ACC112 (cell line): ENCODE measurements at regions not wholly inside any gene's neighbourhood (a gene's known extent, or its start where the extent isn't known, plus 50 kb on each side); places are given as distances from the start of the nearest gene placed in this dataset.

ENCODE experiments used
- H2AFZ ChIP-seq: fragments of 200-600 bp; sonication (generic); one replicate; pipeline ENCODE4 v1.6.0; 2017; ENCODE audit warnings: antibody characterized with exemption, low read length; ENCODE audit not compliant: unreplicated experiment
- H3K27ac ChIP-seq: fragments of 200-600 bp; sonication (generic); 2 replicates; pipeline ENCODE4 v1.5.1; 2014; ENCODE audit warnings: low read depth, mild to moderate bottlenecking, antibody characterized with exemption, low read length, moderate library complexity
- H3K27me3 ChIP-seq: fragments of 200-600 bp; sonication (generic); 2 replicates; pipeline ENCODE4 v1.6.1; 2014; ENCODE audit warnings: mild to moderate bottlenecking, antibody characterized with exemption, low read length, moderate library complexity, mixed read lengths; ENCODE audit not compliant: insufficient read depth
- H3K36me3 ChIP-seq: fragments of 200-600 bp; sonication (generic); 2 replicates; pipeline ENCODE4 v1.6.1; 2016; ENCODE audit warnings: mild to moderate bottlenecking, antibody characterized with exemption, low read length, moderate library complexity, mixed read lengths; ENCODE audit not compliant: insufficient read depth
- H3K4me1 ChIP-seq: fragments of 200-600 bp; sonication (generic); one replicate; pipeline ENCODE4 v1.6.1; 2016; ENCODE audit warnings: low read length, mixed read lengths; ENCODE audit not compliant: insufficient read depth, unreplicated experiment, control insufficient read depth
- H3K4me3 ChIP-seq: fragments of 200-600 bp; sonication (generic); 2 replicates; pipeline ENCODE4 v1.5.1; 2014; ENCODE audit warnings: mild to moderate bottlenecking, low read depth, low read length
- H3K79me2 ChIP-seq: fragments of 200-600 bp; sonication (generic); one replicate; pipeline ENCODE4 v1.6.0; 2016; ENCODE audit warnings: low read length; ENCODE audit not compliant: control insufficient read depth, unreplicated experiment, insufficient read depth

DNA sequence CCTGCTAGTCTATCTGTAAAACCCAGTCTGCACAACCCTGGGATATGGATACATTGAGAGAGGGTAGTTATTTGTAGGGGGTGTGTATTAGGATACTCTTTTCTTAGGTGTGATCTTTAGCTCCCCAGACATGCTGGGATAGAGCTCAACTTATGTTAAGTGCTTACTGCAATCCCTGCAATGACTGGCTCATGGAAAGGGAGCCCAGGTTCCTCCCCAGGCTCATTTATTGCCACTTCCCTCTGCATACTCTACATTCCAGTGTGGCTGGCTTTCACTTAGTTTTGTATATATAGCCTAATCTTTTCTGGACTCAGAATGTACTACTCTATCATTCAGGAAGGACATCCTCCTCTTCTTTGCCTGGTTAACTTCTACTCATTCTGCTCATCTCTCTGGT lies 172.0 kb downstream of the SYT10 start:
- Histone ChIP-seq H3K27me3 (no peaks in the 10 kb centered on the region), H3K27ac (no peak overlapping the region), H3K36me3 (no peaks in the 10 kb centered on the region), H3K79me2 (no peaks in the 10 kb centered on the region), H3K4me3 (no peak overlapping the region), H2AFZ (no peak overlapping the region), H3K4me1 (no peaks in the 10 kb centered on the region)

DNA sequence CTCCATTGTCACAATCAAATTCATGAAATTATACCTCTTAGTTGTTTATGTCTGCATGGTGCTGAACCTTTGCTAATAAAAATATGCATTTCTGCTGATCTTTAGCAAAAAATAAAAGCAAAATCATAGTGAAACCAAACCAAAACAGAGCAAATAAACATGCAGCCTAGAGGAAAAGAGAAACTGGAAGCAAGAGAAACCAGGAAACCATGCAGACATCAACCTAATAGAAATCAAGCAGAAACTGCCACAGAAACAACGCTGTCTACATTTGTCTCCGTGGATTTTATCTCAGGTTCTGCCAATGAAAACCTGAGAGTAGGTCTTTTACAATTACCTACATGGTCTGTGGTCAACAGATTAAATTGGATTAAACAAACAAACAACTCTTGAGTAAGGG lies 173.7 kb downstream of the SYT10 start:
- Histone ChIP-seq H3K4me1 (no peaks in the 10 kb centered on the region), H3K27ac (no peak overlapping the region), H3K4me3 (no peak overlapping the region), H3K27me3 (no peaks in the 10 kb centered on the region), H3K79me2 (no peaks in the 10 kb centered on the region), H3K36me3 (no peaks in the 10 kb centered on the region), H2AFZ (no peak overlapping the region)

GRCh38 chr12:33265033-33265731 lies 174.4 kb downstream of the SYT10 start:
- no peaks in the 10 kb centered on the region for H3K79me2 ChIP-seq
- no peak overlapping the region for H3K4me3 ChIP-seq
- no peaks in the 10 kb centered on the region for H3K4me1 ChIP-seq
- H3K27ac ChIP-seq, result no peak overlapping the region
- no peaks in the 10 kb centered on the region for H3K36me3 ChIP-seq
- H2AFZ ChIP-seq, result no peak overlapping the region
- no peaks in the 10 kb centered on the region for H3K27me3 ChIP-seq

GRCh38 chr12:33253178-33253577 lies 186.4 kb downstream of the SYT10 start:
- H3K79me2 ChIP-seq, result no peaks in the 10 kb centered on the region
- H3K36me3 ChIP-seq, result no peaks in the 10 kb centered on the region
- no peak overlapping the region for H3K4me3 ChIP-seq
- no peaks in the 10 kb centered on the region for H3K27me3 ChIP-seq
- H2AFZ ChIP-seq, result no peak overlapping the region
- no peaks in the 10 kb centered on the region for H3K4me1 ChIP-seq
- H3K27ac ChIP-seq, result no peak overlapping the region

- Histone ChIP-seq H3K27me3 (no peaks in the 10 kb centered on the region), H3K27ac (no peak overlapping the region), H3K4me3 (no peak overlapping the region), H2AFZ (no peak overlapping the region), H3K79me2 (no peaks in the 10 kb centered on the region), H3K36me3 (no peaks in the 10 kb centered on the region), H3K4me1 (no peaks in the 10 kb centered on the region)
Measured at GRCh38 chr12:33251548-33251947, 188.1 kb downstream of the SYT10 start.

DNA sequence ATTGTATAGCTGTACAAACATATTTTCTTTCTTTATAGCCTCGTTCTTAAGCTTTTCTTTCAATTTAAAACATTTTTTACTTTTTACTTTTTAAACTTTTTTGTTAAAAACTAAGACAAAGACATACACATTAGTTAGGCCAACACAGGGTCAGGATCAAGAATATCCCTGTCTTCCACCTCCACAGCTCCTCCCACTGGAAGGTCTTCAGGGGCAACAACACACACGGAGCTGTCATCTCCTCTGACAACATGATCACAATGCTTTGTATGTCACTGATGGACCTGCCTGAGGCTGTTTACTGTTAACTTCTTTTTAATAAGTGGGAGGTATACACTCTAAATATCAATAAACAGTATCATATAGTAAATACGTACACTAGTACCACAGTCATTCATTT lies 191.3 kb downstream of the SYT10 start:
- Histone ChIP-seq H3K79me2 (no peaks in the 10 kb centered on the region), H3K27me3 (no peaks in the 10 kb centered on the region), H3K4me3 (no peak overlapping the region), H3K36me3 (no peaks in the 10 kb centered on the region), H3K27ac (no peak overlapping the region), H3K4me1 (no peaks in the 10 kb centered on the region), H2AFZ (no peak overlapping the region)

DNA sequence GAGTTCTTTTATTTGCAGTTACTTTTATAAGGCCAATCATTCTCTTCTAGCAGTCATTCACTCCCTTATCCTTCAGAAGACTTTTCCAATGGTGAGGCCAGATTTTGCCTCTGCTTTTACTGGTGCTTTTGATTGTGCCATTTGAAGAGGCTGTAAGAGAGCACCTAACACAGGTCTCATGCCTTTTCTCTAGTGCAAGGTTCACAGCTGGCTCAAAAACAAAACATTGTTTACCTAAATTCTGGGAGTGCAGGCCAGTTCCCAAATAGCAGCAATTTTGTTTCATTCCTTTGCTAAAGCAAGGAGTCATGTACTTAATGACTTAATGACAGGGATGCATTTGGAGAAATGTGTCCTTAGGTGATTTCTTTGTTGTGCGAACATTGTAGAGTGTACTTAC lies 192.0 kb downstream of the SYT10 start:
- H3K79me2 ChIP-seq, result no peaks in the 10 kb centered on the region
- no peak overlapping the region for H3K27ac ChIP-seq
- no peak overlapping the region for H3K4me3 ChIP-seq
- no peak overlapping the region for H2AFZ ChIP-seq
- no peaks in the 10 kb centered on the region for H3K36me3 ChIP-seq
- H3K4me1 ChIP-seq, result no peaks in the 10 kb centered on the region
- H3K27me3 ChIP-seq, result no peaks in the 10 kb centered on the region

DNA sequence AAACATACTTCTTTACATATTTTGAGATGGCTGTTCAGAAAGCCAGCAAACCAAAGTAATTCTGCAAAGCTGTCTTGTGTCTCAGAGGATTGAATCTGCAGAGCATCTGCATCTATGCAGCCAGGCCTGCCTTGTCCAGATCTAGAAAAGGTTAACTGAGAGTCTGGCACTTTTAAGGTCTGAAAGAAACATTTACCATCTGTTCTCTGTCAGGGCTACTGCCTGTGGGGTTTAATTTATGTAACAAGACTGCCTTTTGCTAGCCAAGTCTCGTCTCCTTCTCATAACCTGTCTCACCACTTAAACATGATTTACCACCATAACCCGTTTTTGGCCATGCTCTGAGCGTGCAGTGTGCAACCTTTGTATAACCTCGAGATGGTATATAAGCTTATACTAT lies 194.2 kb downstream of the SYT10 start:
- Histone ChIP-seq H3K4me3 (no peak overlapping the region), H3K79me2 (no peaks in the 10 kb centered on the region), H3K27ac (no peak overlapping the region), H3K27me3 (no peaks in the 10 kb centered on the region), H2AFZ (no peak overlapping the region), H3K36me3 (no peaks in the 10 kb centered on the region), H3K4me1 (no peaks in the 10 kb centered on the region)

- H3K36me3 ChIP-seq, result no peaks in the 10 kb centered on the region
- H3K4me1 ChIP-seq, result no peaks in the 10 kb centered on the region
- no peaks in the 10 kb centered on the region for H3K27me3 ChIP-seq
- no peak overlapping the region for H3K4me3 ChIP-seq
- no peaks in the 10 kb centered on the region for H3K79me2 ChIP-seq
- no peak overlapping the region for H2AFZ ChIP-seq
- H3K27ac ChIP-seq, result no peak overlapping the region
Measured at GRCh38 chr12:33226671-33227070, 212.9 kb downstream of the SYT10 start.

- H3K4me3 ChIP-seq, result no peak overlapping the region
- no peaks in the 10 kb centered on the region for H3K4me1 ChIP-seq
- H3K27ac ChIP-seq, result no peak overlapping the region
- H3K36me3 ChIP-seq, result no peaks in the 10 kb centered on the region
- H3K79me2 ChIP-seq, result no peaks in the 10 kb centered on the region
- no peaks in the 10 kb centered on the region for H3K27me3 ChIP-seq
- no peak overlapping the region for H2AFZ ChIP-seq
Measured at GRCh38 chr12:33223956-33224355, 215.7 kb downstream of the SYT10 start.

DNA sequence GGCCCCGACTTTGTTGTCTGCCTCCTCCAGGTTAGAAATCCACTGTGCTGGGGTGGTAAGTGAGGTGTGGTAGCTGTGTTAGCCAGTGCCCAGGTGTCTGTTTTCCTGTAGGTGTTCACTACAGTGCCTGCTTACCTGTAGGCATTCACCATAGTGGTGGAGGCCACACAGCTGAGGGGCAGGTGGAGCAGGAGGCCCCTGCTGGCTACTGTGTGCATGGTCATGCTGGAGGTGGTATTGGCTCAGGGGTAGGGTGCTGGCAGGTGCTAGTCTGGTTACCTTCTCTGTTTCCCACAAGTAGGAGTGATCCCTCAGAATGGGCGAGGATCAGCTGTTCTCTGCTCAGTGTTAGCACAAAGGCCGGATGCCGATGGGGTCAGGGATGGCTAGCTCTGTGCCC lies 217.3 kb downstream of the SYT10 start:
- Histone ChIP-seq H3K27me3 (no peaks in the 10 kb centered on the region), H3K27ac (no peak overlapping the region), H3K4me3 (no peak overlapping the region), H3K36me3 (no peaks in the 10 kb centered on the region), H3K4me1 (no peaks in the 10 kb centered on the region), H2AFZ (no peak overlapping the region), H3K79me2 (no peaks in the 10 kb centered on the region)
